ENCODE measurements at regions not wholly inside any gene's neighbourhood (a gene's known extent, or its start where the extent isn't known, plus 50 kb on each side); places are given as distances from the start of the nearest gene placed in this dataset.

DNA sequence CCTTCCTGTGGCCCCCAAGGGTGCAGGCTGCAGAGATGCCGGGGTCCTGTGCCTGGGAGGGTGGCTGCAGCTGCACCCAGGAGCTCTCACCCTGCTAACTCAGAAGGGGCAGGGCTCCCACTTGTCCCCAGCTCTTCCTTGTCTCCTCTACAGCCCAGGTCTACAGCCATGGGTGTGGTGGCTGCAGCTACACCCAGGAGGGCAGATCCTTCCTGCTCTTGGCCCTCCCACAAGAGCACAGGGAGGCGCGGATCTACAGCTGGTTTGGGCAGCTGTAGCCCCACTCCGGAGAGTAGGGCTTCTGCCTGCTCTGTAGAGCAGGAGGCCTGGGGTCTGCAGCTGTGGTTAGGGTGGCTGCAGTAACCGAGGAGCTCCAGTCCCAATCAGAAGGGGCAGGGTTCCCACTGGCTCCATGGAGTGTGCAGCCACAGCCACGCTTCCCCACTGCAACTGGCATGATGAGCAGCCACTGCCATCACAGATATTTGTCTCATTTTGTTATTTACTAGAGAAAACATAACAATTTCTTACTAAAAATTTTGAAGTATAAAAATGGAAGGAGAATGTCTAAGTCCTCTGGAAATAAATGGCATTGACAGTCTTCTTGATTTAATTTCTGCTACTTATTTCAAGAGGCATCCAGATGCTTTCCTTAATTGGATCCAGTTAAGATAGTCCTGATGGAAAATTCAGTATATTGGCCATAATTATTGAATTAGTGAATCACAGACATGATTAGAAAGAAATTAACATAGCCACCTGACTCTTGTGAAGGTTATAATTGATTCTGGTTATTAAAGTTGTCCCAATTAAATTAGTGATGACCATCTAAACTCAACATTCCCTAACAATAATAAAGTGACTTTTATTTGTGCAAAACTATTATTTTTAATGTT lies 233.6 kb downstream of the KCNE4 start:
- TF ChIP-seq, protein P1, sequence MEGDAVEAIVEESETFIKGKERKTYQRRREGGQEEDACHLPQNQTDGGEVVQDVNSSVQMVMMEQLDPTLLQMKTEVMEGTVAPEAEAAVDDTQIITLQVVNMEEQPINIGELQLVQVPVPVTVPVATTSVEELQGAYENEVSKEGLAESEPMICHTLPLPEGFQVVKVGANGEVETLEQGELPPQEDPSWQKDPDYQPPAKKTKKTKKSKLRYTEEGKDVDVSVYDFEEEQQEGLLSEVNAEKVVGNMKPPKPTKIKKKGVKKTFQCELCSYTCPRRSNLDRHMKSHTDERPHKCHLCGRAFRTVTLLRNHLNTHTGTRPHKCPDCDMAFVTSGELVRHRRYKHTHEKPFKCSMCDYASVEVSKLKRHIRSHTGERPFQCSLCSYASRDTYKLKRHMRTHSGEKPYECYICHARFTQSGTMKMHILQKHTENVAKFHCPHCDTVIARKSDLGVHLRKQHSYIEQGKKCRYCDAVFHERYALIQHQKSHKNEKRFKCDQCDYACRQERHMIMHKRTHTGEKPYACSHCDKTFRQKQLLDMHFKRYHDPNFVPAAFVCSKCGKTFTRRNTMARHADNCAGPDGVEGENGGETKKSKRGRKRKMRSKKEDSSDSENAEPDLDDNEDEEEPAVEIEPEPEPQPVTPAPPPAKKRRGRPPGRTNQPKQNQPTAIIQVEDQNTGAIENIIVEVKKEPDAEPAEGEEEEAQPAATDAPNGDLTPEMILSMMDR (IDR thresholded peaks at IDR 0.05): no peak
- no peak for TF ChIP-seq POLR2A (IDR thresholded peaks at IDR 0.05)
